IMR-90 (cell line): ENCODE measurements at regions not wholly inside any gene's neighbourhood (a gene's known extent, or its start where the extent isn't known, plus 50 kb on each side); places are given as distances from the start of the nearest gene placed in this dataset.

Experiments
- ATAC-seq: fragments of 200-7000 bp; cut with Tn5 transposase; 2 replicates; pipeline ENCODE4 v1.9.1; 2020; ENCODE audit warnings: low read depth, mild to moderate bottlenecking, moderate library complexity
- BruUV-seq: library from RNA; stranded (reverse); fragments of 400-500 nt; replicated peaks from 2 replicates; lab custom pipeline; 2021; lab: Mats Ljungman, UMichigan
- CTCF ChIA-PET: fragments of 300-600 bp; formaldehyde crosslinking; extraction: SDS; loops from one replicate; lab custom pipeline; 2021; ENCODE audit warnings: antibody characterized with exemption; lab: Yijun Ruan, JAX
- POLR2A ChIA-PET: fragments of 300-600 bp; sonication (Branson Sonifier 250); formaldehyde crosslinking; loops from one replicate; lab custom pipeline; 2022; ENCODE audit warnings: antibody characterized with exemption; ENCODE audit not compliant: unreplicated experiment; lab: Charles Lee
- DNase-seq: peaks from one replicate; pipeline ENCODE4 v3.0.0; 2013
- H2AFZ ChIP-seq: replicated peaks from 2 replicates; pipeline ENCODE3; 2013; ENCODE audit warnings: low read length, mild to moderate bottlenecking; ENCODE audit not compliant: poor library complexity
- H2AK5ac ChIP-seq: 2 replicates; pipeline ENCODE4 v1.6.1; 2013; ENCODE audit warnings: low read depth, low read length, inconsistent platforms
- H2AK9ac ChIP-seq: replicated peaks from 2 replicates; pipeline ENCODE3; 2013; ENCODE audit warnings: mild to moderate bottlenecking, low read depth, low read length, moderate library complexity; ENCODE audit not compliant: poor library complexity
- H2BK120ac ChIP-seq: 2 replicates; pipeline ENCODE4 v1.6.1; 2013; ENCODE audit warnings: low read depth, low read length, inconsistent platforms
- H2BK15ac ChIP-seq: 3 replicates; pipeline ENCODE4 v1.6.1; 2013; ENCODE audit warnings: low read depth, low read length, inconsistent platforms
- H2BK20ac ChIP-seq: 2 replicates; pipeline ENCODE4 v1.6.1; 2013; ENCODE audit warnings: low read depth, mild to moderate bottlenecking, inconsistent platforms, low read length, moderate library complexity
- H2BK5ac ChIP-seq: 2 replicates; pipeline ENCODE4 v1.6.1; 2013; ENCODE audit warnings: mild to moderate bottlenecking, low read depth, low read length, inconsistent platforms; ENCODE audit not compliant: poor library complexity, severe bottlenecking
- H3K14ac ChIP-seq: replicated peaks from 2 replicates; pipeline ENCODE4 v1.6.1; 2013; ENCODE audit warnings: low read depth, low read length, inconsistent platforms
- H3K18ac ChIP-seq: 2 replicates; pipeline ENCODE4 v1.6.1; 2013; ENCODE audit warnings: low read depth, low read length, control low read depth
- H3K23ac ChIP-seq: 2 replicates; pipeline ENCODE4 v1.6.1; 2013; ENCODE audit warnings: low read depth, low read length, inconsistent platforms
- H3K27ac ChIP-seq: 2 replicates; pipeline ENCODE4 v1.5.1; 2013; ENCODE audit warnings: mild to moderate bottlenecking, control low read depth, low read length; ENCODE audit not compliant: insufficient read depth
- H3K27me3 ChIP-seq: 2 replicates; pipeline ENCODE4 v1.6.1; 2013; ENCODE audit warnings: low read length; ENCODE audit not compliant: control insufficient read depth, insufficient read depth
- H3K36me3 ChIP-seq: 2 replicates; pipeline ENCODE4 v1.6.1; 2013; ENCODE audit warnings: low read length, mixed read lengths; ENCODE audit not compliant: control insufficient read depth, insufficient read depth
- H3K4ac ChIP-seq: 2 replicates; pipeline ENCODE4 v1.6.1; 2013; ENCODE audit warnings: low read depth, low read length, inconsistent platforms
- H3K4me1 ChIP-seq: 2 replicates; pipeline ENCODE4 v1.6.1; 2013; ENCODE audit warnings: low read length, mixed read lengths; ENCODE audit not compliant: control insufficient read depth, insufficient read depth
- H3K4me2 ChIP-seq: 2 replicates; pipeline ENCODE4 v1.6.1; 2013; ENCODE audit warnings: low read depth, mild to moderate bottlenecking, control low read depth, low read length, moderate library complexity
- H3K4me3 ChIP-seq: 2 replicates; pipeline ENCODE4 v1.5.1; 2013; ENCODE audit warnings: low read depth, mild to moderate bottlenecking, control low read depth, low read length, moderate library complexity; ENCODE audit not compliant: insufficient read depth
- H3K56ac ChIP-seq: 2 replicates; pipeline ENCODE4 v1.6.1; 2013; ENCODE audit warnings: low read length, inconsistent platforms; ENCODE audit not compliant: insufficient read depth; ENCODE audit errors: extremely low read depth
- H3K79me1 ChIP-seq, 2 experiments: 2 replicates each; pipeline ENCODE4 v1.6.1; 2013; ENCODE audit warnings: low read length in 2 of 2, inconsistent platforms in 1 of 2, low read depth in 1 of 2
- H3K9ac ChIP-seq: 2 replicates; pipeline ENCODE4 v1.6.1; 2013; ENCODE audit warnings: low read depth, low read length, control low read depth
- H3K9me1 ChIP-seq: 2 replicates; pipeline ENCODE4 v1.6.1; 2013; ENCODE audit warnings: low read length, inconsistent platforms; ENCODE audit not compliant: insufficient read depth
- H3K9me3 ChIP-seq: 2 replicates; pipeline ENCODE4 v1.6.1; 2013; ENCODE audit warnings: low read length; ENCODE audit not compliant: control insufficient read depth, insufficient read depth
- H4K20me1 ChIP-seq: 2 replicates; pipeline ENCODE4 v1.6.1; 2013; ENCODE audit warnings: low read length, inconsistent platforms; ENCODE audit not compliant: insufficient read depth
- H4K5ac ChIP-seq: 2 replicates; pipeline ENCODE4 v1.6.1; 2013; ENCODE audit warnings: mild to moderate bottlenecking, low read depth, low read length, control low read depth
- H4K8ac ChIP-seq, 2 experiments: 2 replicates each; pipeline ENCODE4 v1.6.1; 2013; ENCODE audit warnings: low read depth in 2 of 2, low read length in 2 of 2, control low read depth in 1 of 2, inconsistent platforms in 1 of 2
- H4K91ac ChIP-seq: 2 replicates; pipeline ENCODE4 v1.6.1; 2013; ENCODE audit warnings: low read depth, low read length, inconsistent platforms; ENCODE audit not compliant: insufficient read depth
- BHLHE40 ChIP-seq: fragments of 150-350 bp; IDR thresholded peaks from 2 replicates; pipeline ENCODE4 v1.6.1; 2016; ENCODE audit warnings: mild to moderate bottlenecking, low read depth, low read length
- CEBPB ChIP-seq: IDR thresholded peaks from 2 replicates; pipeline ENCODE4 v1.6.1; 2012; ENCODE audit warnings: low read depth, low read length, improper control_type of control experiment
- CHD1 ChIP-seq: IDR thresholded peaks from 2 replicates; pipeline ENCODE4 v1.6.1; 2012; ENCODE audit warnings: low read depth, low read length, improper control_type of control experiment
- ELK1 ChIP-seq: fragments of 150-350 bp; IDR thresholded peaks from 2 replicates; pipeline ENCODE4 v1.6.1; 2016; ENCODE audit warnings: low read depth, mild to moderate bottlenecking, low read length, moderate library complexity, borderline replicate concordance
- FOS ChIP-seq: fragments of 150-350 bp; IDR thresholded peaks from 2 replicates; pipeline ENCODE4 v1.6.1; 2016; ENCODE audit warnings: low read depth, low read length
- MAFK ChIP-seq: IDR thresholded peaks from 2 replicates; pipeline ENCODE4 v1.6.1; 2012; ENCODE audit warnings: low read depth, low read length, improper control_type of control experiment
- MAZ ChIP-seq: IDR thresholded peaks from 2 replicates; pipeline ENCODE4 v1.6.1; 2012; ENCODE audit warnings: low read depth, mild to moderate bottlenecking, low read length, improper control_type of control experiment, moderate library complexity, borderline replicate concordance
- MXI1 ChIP-seq: IDR thresholded peaks from 2 replicates; pipeline ENCODE4 v1.6.1; 2012; ENCODE audit warnings: low read depth, mild to moderate bottlenecking, low read length, moderate library complexity, borderline replicate concordance
- NFE2L2 ChIP-seq: fragments of 150-350 bp; IDR thresholded peaks from 2 replicates; pipeline ENCODE4 v1.6.1; 2016; ENCODE audit warnings: low read depth, mild to moderate bottlenecking, low read length
- POLR2A ChIP-seq: IDR thresholded peaks from 2 replicates; pipeline ENCODE4 v1.6.1; 2012; ENCODE audit warnings: mild to moderate bottlenecking, low read depth, low read length
- RAD21 ChIP-seq: IDR thresholded peaks from 2 replicates; pipeline ENCODE4 v1.6.1; 2012; ENCODE audit warnings: low read length, improper control_type of control experiment
- RCOR1 ChIP-seq: IDR thresholded peaks from 2 replicates; pipeline ENCODE4 v1.6.1; 2012; ENCODE audit warnings: mild to moderate bottlenecking, low read length, improper control_type of control experiment; ENCODE audit not compliant: insufficient replicate concordance
- RFX5 ChIP-seq: IDR thresholded peaks from 2 replicates; pipeline ENCODE4 v1.8.0; 2012; ENCODE audit warnings: low read depth, mild to moderate bottlenecking, low read length, moderate library complexity
- SMC3 ChIP-seq: fragments of 150-350 bp; IDR thresholded peaks from 2 replicates; pipeline ENCODE4 v1.6.1; 2016; ENCODE audit warnings: low read depth, mild to moderate bottlenecking, antibody characterized with exemption, low read length, moderate library complexity
- WGBS, 2 experiments: methylation state at CpG; one replicate each; pipeline versions ENCODE4 v1.1.5 to v1.1.7; 2013; ENCODE audit warnings: missing lambda C conversion rate in 2 of 2; ENCODE audit not compliant: insufficient read length in 1 of 2; ENCODE audit errors: extremely low coverage in 2 of 2; 5-methylcytosine and 5-hydroxymethylcytosine counted together
- dilution Hi-C: fragments of 300-500 bp; cut with HindIII; formaldehyde crosslinking; loops from one replicate; pipeline ENCODE4 v1.14.3; 2018; ENCODE audit warnings: low sequenced_read_pairs; ENCODE audit not compliant: unreplicated experiment
- in situ Hi-C: fragments of 300-500 bp; cut with MboI; formaldehyde crosslinking; loops from 3 replicates; pipeline ENCODE4 v1.14.3; 2019; ENCODE audit warnings: low sequenced_read_pairs, inconsistent platforms, mixed read lengths
- intact Hi-C: fragments of 100-400 bp; cut with micrococcal nuclease; formaldehyde crosslinking; loops from 2 replicates; pipeline ENCODE4 v1.10.0; 2022
- TF ChIP-seq, protein P1 (sequence below): fragments of 150-350 bp; IDR thresholded peaks from 2 replicates; pipeline ENCODE4 v1.6.1; 2017; ENCODE audit warnings: mild to moderate bottlenecking, antibody characterized with exemption, low read length, low read depth
- TF ChIP-seq, protein P2 (sequence below): conservative IDR thresholded peaks from 2 replicates; pipeline ENCODE4 v1.5.1; 2012; ENCODE audit warnings: mild to moderate bottlenecking, low read depth, low read length, improper control_type of control experiment

DNA sequence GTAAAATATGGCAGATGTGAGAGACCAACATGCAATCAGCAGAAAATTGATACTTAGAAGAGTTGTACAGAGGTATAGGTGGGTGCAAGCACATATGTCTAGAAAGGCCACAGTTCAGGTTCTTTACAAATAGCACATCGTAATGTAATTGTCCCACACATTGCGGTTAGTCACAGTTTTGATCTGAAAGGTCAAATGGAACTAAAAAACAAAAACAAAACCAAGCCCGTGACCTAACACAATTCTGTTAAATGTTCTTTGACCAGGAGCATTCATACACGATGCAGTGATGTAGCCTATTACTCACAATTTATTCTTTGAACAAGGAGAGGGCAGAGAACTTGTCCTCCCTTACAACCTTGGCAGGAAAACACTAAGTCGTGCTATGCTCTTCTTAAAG is 108.9 kb upstream of the MAP4K3 start:
- ChIA-PET POLR2A (no interaction called here), CTCF (no interaction called here)
- H3K56ac ChIP-seq, result no peak overlapping the region
- no peak overlapping the region for H2BK120ac ChIP-seq
- H3K14ac ChIP-seq, result no peak overlapping the region
- H3K4me1 ChIP-seq, result 0 out of 2 replicates have a peak, but pooled peaks cover 2% of the 10 kb centered on the region
- intact Hi-C loops, result no loop called here
- no peak for TF ChIP-seq NFE2L2
- no peak for TF ChIP-seq MAZ
- no peak for TF ChIP-seq POLR2A
- TF ChIP-seq CHD1, result no peak
- TF ChIP-seq, protein P1, sequence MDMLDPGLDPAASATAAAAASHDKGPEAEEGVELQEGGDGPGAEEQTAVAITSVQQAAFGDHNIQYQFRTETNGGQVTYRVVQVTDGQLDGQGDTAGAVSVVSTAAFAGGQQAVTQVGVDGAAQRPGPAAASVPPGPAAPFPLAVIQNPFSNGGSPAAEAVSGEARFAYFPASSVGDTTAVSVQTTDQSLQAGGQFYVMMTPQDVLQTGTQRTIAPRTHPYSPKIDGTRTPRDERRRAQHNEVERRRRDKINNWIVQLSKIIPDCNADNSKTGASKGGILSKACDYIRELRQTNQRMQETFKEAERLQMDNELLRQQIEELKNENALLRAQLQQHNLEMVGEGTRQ, result no peak
- TF ChIP-seq CEBPB, result no peak
- TF ChIP-seq, protein P2, sequence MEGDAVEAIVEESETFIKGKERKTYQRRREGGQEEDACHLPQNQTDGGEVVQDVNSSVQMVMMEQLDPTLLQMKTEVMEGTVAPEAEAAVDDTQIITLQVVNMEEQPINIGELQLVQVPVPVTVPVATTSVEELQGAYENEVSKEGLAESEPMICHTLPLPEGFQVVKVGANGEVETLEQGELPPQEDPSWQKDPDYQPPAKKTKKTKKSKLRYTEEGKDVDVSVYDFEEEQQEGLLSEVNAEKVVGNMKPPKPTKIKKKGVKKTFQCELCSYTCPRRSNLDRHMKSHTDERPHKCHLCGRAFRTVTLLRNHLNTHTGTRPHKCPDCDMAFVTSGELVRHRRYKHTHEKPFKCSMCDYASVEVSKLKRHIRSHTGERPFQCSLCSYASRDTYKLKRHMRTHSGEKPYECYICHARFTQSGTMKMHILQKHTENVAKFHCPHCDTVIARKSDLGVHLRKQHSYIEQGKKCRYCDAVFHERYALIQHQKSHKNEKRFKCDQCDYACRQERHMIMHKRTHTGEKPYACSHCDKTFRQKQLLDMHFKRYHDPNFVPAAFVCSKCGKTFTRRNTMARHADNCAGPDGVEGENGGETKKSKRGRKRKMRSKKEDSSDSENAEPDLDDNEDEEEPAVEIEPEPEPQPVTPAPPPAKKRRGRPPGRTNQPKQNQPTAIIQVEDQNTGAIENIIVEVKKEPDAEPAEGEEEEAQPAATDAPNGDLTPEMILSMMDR, result no peak
- TF ChIP-seq MAFK, result no peak
- no peak for TF ChIP-seq SMC3
- no peak for TF ChIP-seq RFX5
- TF ChIP-seq ELK1, result no peak
- TF ChIP-seq RAD21, result no peak
- TF ChIP-seq BHLHE40, result no peak
- no peak for TF ChIP-seq FOS
- TF ChIP-seq MXI1, result no peak
- no peak for TF ChIP-seq RCOR1
- no peak overlapping the region for H3K18ac ChIP-seq
- H3K9me1 ChIP-seq, result peaks cover 7% of the 10 kb centered on the region
- no peak overlapping the region for H4K5ac ChIP-seq
- no peaks in the 10 kb centered on the region for H3K79me1 ChIP-seq
- in situ Hi-C loops, result no loop called here
- no peak overlapping the region for H3K23ac ChIP-seq
- no TSS peak for BruUV-seq
- H4K91ac ChIP-seq, result no peak overlapping the region
- H3K27ac ChIP-seq, result no peak overlapping the region
- peaks cover 4% of the 10 kb centered on the region for H3K9me3 ChIP-seq
- no peak overlapping the region for H2AFZ ChIP-seq
- no peak overlapping the region for H3K9ac ChIP-seq
- H3K4me3 ChIP-seq, result no peak overlapping the region
- no peak overlapping the region for H4K8ac ChIP-seq
- H3K4ac ChIP-seq, result no peak overlapping the region
- no peaks in the 10 kb centered on the region for H3K27me3 ChIP-seq
- H2BK20ac ChIP-seq, result no peak overlapping the region
- 90% methylated on average over 2 of the region's 5 CpGs; no CpG with 5 or more reads in 1 of the 2 experiments for WGBS, 2 experiments
- no peaks in the 10 kb centered on the region for H3K36me3 ChIP-seq
- no peak overlapping the region for H3K4me2 ChIP-seq
- H2BK15ac ChIP-seq, result no peak overlapping the region
- no peak overlapping the region for H2AK9ac ChIP-seq
- dilution Hi-C loops, result no loop called here
- no peak for ATAC-seq
- no peaks in the 10 kb centered on the region for H4K20me1 ChIP-seq
- DNase-seq, result no peak
- H2BK5ac ChIP-seq, result no peak overlapping the region
- no peak overlapping the region for H2AK5ac ChIP-seq
